ENCODE measurements at regions not wholly inside any gene's neighbourhood (a gene's known extent, or its start where the extent isn't known, plus 50 kb on each side); places are given as distances from the start of the nearest gene placed in this dataset.

DNA sequence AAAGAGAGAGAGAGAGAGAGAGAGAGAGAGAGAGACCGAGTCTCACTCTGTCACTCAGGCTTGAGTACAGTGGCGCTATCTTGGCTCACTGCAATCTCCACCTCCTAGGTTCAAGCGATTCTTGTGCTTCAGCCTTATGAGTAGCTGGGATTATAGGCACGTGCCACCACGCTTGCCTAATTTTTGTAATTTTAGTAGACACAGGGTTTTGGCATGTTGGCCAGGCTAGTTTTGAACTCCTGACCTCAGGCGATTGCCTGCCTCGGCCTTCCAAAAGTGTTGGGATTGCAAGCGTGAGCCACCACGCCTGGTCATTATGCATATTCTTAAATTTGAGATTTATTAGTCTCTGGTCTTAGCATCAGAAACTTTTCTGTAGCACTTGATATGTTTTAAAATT lies 317.9 kb upstream of the ATP2B1 start:
- no peak for TF ChIP-seq POLR2A (IDR thresholded peaks at IDR 0.05)
- TF ChIP-seq, protein P1, sequence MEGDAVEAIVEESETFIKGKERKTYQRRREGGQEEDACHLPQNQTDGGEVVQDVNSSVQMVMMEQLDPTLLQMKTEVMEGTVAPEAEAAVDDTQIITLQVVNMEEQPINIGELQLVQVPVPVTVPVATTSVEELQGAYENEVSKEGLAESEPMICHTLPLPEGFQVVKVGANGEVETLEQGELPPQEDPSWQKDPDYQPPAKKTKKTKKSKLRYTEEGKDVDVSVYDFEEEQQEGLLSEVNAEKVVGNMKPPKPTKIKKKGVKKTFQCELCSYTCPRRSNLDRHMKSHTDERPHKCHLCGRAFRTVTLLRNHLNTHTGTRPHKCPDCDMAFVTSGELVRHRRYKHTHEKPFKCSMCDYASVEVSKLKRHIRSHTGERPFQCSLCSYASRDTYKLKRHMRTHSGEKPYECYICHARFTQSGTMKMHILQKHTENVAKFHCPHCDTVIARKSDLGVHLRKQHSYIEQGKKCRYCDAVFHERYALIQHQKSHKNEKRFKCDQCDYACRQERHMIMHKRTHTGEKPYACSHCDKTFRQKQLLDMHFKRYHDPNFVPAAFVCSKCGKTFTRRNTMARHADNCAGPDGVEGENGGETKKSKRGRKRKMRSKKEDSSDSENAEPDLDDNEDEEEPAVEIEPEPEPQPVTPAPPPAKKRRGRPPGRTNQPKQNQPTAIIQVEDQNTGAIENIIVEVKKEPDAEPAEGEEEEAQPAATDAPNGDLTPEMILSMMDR (IDR thresholded peaks at IDR 0.05) = no peak
